ENCODE measurements at regions not wholly inside any gene's neighbourhood (a gene's known extent, or its start where the extent isn't known, plus 50 kb on each side); places are given as distances from the start of the nearest gene placed in this dataset.
"Not testable (repeated sequence)": the region's sequence is repeated elsewhere in the genome, so short reads cannot be mapped to it uniquely, and the experiment has no call there.

- H3K27me3 ChIP-seq; ATAC-seq; H3K4me3 ChIP-seq; intact Hi-C loops (cut with DNase I); H3K27ac ChIP-seq; H3K9me3 ChIP-seq; DNase-seq; H3K4me1 ChIP-seq: not testable (repeated sequence)
- peaks cover 0 to 14% (median 0%) of the 10 kb centered on the region in 9 donors for H3K36me3 ChIP-seq
- WGBS, 4 donors = 54 to 67% (median 55%) methylated on average over 5 of the region's 5 CpGs
Observed at GRCh38 chr9:94420098-94420497, 91.7 kb upstream of the NUTM2F start.

GRCh38 chr9:94421951-94422350 is 93.5 kb upstream of the NUTM2F start:
- DNase-seq; ATAC-seq; H3K9me3 ChIP-seq; H3K4me1 ChIP-seq; H3K27me3 ChIP-seq; H3K27ac ChIP-seq; H3K4me3 ChIP-seq; H3K36me3 ChIP-seq; intact Hi-C loops (cut with DNase I): not testable (repeated sequence)
- 91 to 95% (median 93%) methylated on average over 9 of the region's 9 CpGs for WGBS, 4 donors

DNA sequence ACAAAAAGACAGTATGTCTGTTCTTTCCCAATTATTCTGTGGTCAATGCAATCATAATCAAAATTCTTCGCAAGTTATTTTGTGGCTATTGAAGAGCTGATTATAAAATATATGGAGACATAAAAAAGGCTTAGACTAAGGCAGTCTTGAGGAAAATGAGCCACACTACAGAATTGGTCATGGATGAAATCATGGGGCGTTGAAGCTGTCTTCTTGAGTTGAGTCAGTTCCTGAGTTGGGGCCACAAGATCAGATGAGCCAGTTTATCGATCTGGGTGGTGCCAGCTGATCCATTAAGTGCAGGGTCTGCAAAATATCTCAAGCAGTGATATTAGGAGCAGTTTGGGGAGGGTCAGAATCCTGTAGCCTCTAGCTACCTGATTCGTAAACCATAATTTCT is 96.9 kb upstream of the NUTM2F start:
- H3K4me3 ChIP-seq; H3K36me3 ChIP-seq; ATAC-seq; H3K27me3 ChIP-seq; DNase-seq; intact Hi-C loops (cut with DNase I); H3K27ac ChIP-seq; H3K4me1 ChIP-seq; H3K9me3 ChIP-seq: not testable (repeated sequence)
- WGBS, 4 donors = 92 to 98% (median 96%) methylated on average over 4 of the region's 4 CpGs

- H3K4me1 ChIP-seq; H3K9me3 ChIP-seq; DNase-seq; ATAC-seq; intact Hi-C loops (cut with DNase I); H3K27ac ChIP-seq; H3K27me3 ChIP-seq; H3K4me3 ChIP-seq: not testable (repeated sequence)
- H3K36me3 ChIP-seq = peaks cover 0 to 33% (median 20%) of the 10 kb centered on the region in 9 donors
- no CpG with 5 or more reads among the region's 2 CpGs for WGBS, 4 donors
Observed at GRCh38 chr9:94437128-94437527, 108.7 kb upstream of the NUTM2F start.

GRCh38 chr9:94438336-94438735 is 109.9 kb upstream of the NUTM2F start:
- 100% methylated on average over 1 of the region's 1 CpG; no CpG with 5 or more reads in 1 of the 4 donors for WGBS, 4 donors
- not testable (repeated sequence) for ATAC-seq

DNA sequence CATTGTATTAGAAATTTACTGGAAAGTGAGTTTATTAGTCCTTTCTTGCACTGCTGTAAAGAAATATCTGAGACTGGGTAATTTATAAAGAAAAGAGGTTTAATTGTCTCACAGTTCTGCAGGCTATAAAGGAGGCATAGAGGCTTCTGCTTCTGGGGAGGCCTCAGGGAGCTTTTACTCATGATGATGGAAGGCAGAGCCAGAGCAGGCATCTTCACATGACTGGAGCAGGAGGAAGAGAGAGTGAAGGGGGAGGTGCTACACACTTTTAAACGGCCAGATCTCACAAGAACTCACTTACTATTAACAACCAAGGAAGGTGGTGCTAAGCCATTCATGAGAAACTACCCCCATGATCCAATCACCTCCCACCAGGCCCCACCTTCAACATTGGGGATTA is 112.7 kb upstream of the NUTM2F start:
- H3K27me3 ChIP-seq; ATAC-seq; DNase-seq; H3K4me1 ChIP-seq; H3K9me3 ChIP-seq; intact Hi-C loops (cut with DNase I); H3K27ac ChIP-seq; H3K4me3 ChIP-seq: not testable (repeated sequence)
- peaks cover 0 to 62% (median 28%) of the 10 kb centered on the region in 9 donors for H3K36me3 ChIP-seq
- 17 to 38% (median 27%) methylated on average over 1 of the region's 1 CpG for WGBS, 4 donors

More at GRCh38 chr9:94438336-94438735, 109.9 kb upstream of the NUTM2F start:
- H3K4me1 ChIP-seq; H3K27me3 ChIP-seq; H3K27ac ChIP-seq; H3K9me3 ChIP-seq; intact Hi-C loops (cut with DNase I); DNase-seq; H3K4me3 ChIP-seq: not testable (repeated sequence)
- H3K36me3 ChIP-seq = peaks cover 0 to 44% (median 28%) of the 10 kb centered on the region in 9 donors

- Histone ChIP-seq H3K27me3 (no peaks in the 10 kb centered on the region), H3K36me3 (peaks cover 0 to 68% (median 33%) of the 10 kb centered on the region in 9 donors), H3K4me3 (no peak overlapping the region), H3K27ac (no peak overlapping the region), H3K4me1 (peaks cover 0 to 8% (median 1%) of the 10 kb centered on the region in 12 donors), H3K9me3 (no peaks in the 10 kb centered on the region)
- ATAC-seq (no peak), DNase-seq (no peak)
- intact Hi-C loops (cut with DNase I) = no loop called here
- TF ChIP-seq, protein P1, sequence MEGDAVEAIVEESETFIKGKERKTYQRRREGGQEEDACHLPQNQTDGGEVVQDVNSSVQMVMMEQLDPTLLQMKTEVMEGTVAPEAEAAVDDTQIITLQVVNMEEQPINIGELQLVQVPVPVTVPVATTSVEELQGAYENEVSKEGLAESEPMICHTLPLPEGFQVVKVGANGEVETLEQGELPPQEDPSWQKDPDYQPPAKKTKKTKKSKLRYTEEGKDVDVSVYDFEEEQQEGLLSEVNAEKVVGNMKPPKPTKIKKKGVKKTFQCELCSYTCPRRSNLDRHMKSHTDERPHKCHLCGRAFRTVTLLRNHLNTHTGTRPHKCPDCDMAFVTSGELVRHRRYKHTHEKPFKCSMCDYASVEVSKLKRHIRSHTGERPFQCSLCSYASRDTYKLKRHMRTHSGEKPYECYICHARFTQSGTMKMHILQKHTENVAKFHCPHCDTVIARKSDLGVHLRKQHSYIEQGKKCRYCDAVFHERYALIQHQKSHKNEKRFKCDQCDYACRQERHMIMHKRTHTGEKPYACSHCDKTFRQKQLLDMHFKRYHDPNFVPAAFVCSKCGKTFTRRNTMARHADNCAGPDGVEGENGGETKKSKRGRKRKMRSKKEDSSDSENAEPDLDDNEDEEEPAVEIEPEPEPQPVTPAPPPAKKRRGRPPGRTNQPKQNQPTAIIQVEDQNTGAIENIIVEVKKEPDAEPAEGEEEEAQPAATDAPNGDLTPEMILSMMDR (IDR thresholded peaks at IDR 0.05) = no peak
- TF ChIP-seq POLR2A (IDR thresholded peaks at IDR 0.05) = no peak
- WGBS, 4 donors = 93 to 96% (median 94%) methylated on average over 2 of the region's 2 CpGs
Observed at GRCh38 chr9:94441796-94442195, 113.1 kb upstream of the PCAT7 start.
